HEK293 (cell line): ENCODE measurements at regions not wholly inside any gene's neighbourhood (a gene's known extent, or its start where the extent isn't known, plus 50 kb on each side); places are given as distances from the start of the nearest gene placed in this dataset.

Experiments
- CTCF ChIA-PET: fragments of 350-600 bp; formaldehyde crosslinking; extraction: SDS; loops from one replicate; lab custom pipeline; 2021; ENCODE audit warnings: antibody characterized with exemption; lab: Yijun Ruan, JAX
- POLR2A ChIA-PET: fragments of 300-600 bp; formaldehyde crosslinking; extraction: SDS; loops from one replicate; lab custom pipeline; 2020; ENCODE audit warnings: antibody characterized with exemption, inconsistent platforms; lab: Yijun Ruan, JAX
- H3K27ac ChIP-seq: fragments of 200-500 bp; sonication (Bioruptor generic); 2 replicates; pipeline ENCODE4 v1.5.1; 2014; ENCODE audit warnings: low read depth, low read length, control low read depth, inconsistent platforms; ENCODE audit errors: extremely low read depth
- H3K36me3 ChIP-seq, 2 experiments: fragments of 200-500 bp in 1 of 2; sonication (Bioruptor generic) in 1 of 2; 1 replicate in 1 of 2; 2 replicates in 1 of 2; pipeline ENCODE4 v1.5.1; 2014 to 2017; ENCODE audit warnings: inconsistent platforms in 2 of 2, low read length in 2 of 2; ENCODE audit not compliant: control insufficient read depth in 2 of 2, insufficient read depth in 1 of 2
- H3K4me1 ChIP-seq: fragments of 200-500 bp; sonication (Bioruptor generic); 2 replicates; pipeline ENCODE4 v1.5.1; 2014; ENCODE audit warnings: mild to moderate bottlenecking, low read length, inconsistent platforms; ENCODE audit not compliant: control insufficient read depth, insufficient read depth
- H3K4me3 ChIP-seq: 2 replicates; pipeline ENCODE4 v1.5.1; 2011; ENCODE audit warnings: low read depth, mild to moderate bottlenecking, control low read depth, low read length, moderate library complexity
- H3K9me3 ChIP-seq: fragments of 200-500 bp; sonication (Bioruptor generic); 2 replicates; pipeline ENCODE4 v1.5.1; 2014; ENCODE audit warnings: low read depth, low read length, inconsistent platforms; ENCODE audit not compliant: control insufficient read depth, insufficient read depth
- FEZF1 ChIP-seq: fragments of 450-650 bp; formaldehyde crosslinking; IDR thresholded peaks from 2 replicates; pipeline ENCODE4 v1.5.1; 2016; ENCODE audit warnings: missing biosample characterization, missing genetic modification characterization
- GLIS1 ChIP-seq: fragments of 450-650 bp; formaldehyde crosslinking; IDR thresholded peaks from 2 replicates; pipeline ENCODE4 v1.5.1; 2016; ENCODE audit warnings: missing biosample characterization, missing genetic modification characterization
- KLF9 ChIP-seq: fragments of 450-650 bp; formaldehyde crosslinking; IDR thresholded peaks from 2 replicates; pipeline ENCODE4 v1.5.1; 2016; ENCODE audit warnings: missing biosample characterization, missing genetic modification characterization, low read depth
- RBAK ChIP-seq: fragments of 450-650 bp; formaldehyde crosslinking; IDR thresholded peaks from 2 replicates; pipeline ENCODE4 v1.5.1; 2016; ENCODE audit warnings: missing biosample characterization, missing genetic modification characterization
- SP2 ChIP-seq: fragments of 450-650 bp; formaldehyde crosslinking; IDR thresholded peaks from 2 replicates; pipeline ENCODE4 v1.5.1; 2016; ENCODE audit warnings: missing biosample characterization, missing genetic modification characterization
- TCF7L2 ChIP-seq: IDR thresholded peaks from 2 replicates; pipeline ENCODE4 v1.6.1; 2011; ENCODE audit warnings: low read depth, mild to moderate bottlenecking, inconsistent platforms, low read length, moderate library complexity, borderline replicate concordance
- ZBTB21 ChIP-seq: fragments of 450-650 bp; formaldehyde crosslinking; IDR thresholded peaks from 2 replicates; pipeline ENCODE4 v1.5.1; 2017; ENCODE audit warnings: missing biosample characterization, missing genetic modification characterization
- ZIC2 ChIP-seq: fragments of 450-650 bp; formaldehyde crosslinking; IDR thresholded peaks from 2 replicates; pipeline ENCODE4 v1.5.1; 2016; ENCODE audit warnings: missing biosample characterization, missing genetic modification characterization
- ZNF112 ChIP-seq: fragments of 450-650 bp; formaldehyde crosslinking; IDR thresholded peaks from 2 replicates; pipeline ENCODE4 v1.5.0; 2017; ENCODE audit warnings: missing biosample characterization, missing genetic modification characterization
- ZNF138 ChIP-seq: fragments of 450-650 bp; formaldehyde crosslinking; IDR thresholded peaks from 2 replicates; pipeline ENCODE4 v1.5.1; 2016; ENCODE audit warnings: missing biosample characterization, missing genetic modification characterization, borderline replicate concordance
- ZNF211 ChIP-seq: fragments of 450-650 bp; formaldehyde crosslinking; IDR thresholded peaks from 2 replicates; pipeline ENCODE4 v1.5.1; 2016; ENCODE audit warnings: low read depth, missing biosample characterization, missing genetic modification characterization
- ZNF221 ChIP-seq: fragments of 450-650 bp; formaldehyde crosslinking; IDR thresholded peaks from 2 replicates; pipeline ENCODE4 v1.5.1; 2017; ENCODE audit warnings: missing biosample characterization, missing genetic modification characterization, borderline replicate concordance
- ZNF324 ChIP-seq: fragments of 450-650 bp; formaldehyde crosslinking; IDR thresholded peaks from 2 replicates; pipeline ENCODE4 v1.5.1; 2016; ENCODE audit warnings: missing biosample characterization, missing genetic modification characterization
- ZNF341 ChIP-seq: fragments of 450-650 bp; formaldehyde crosslinking; IDR thresholded peaks from 2 replicates; pipeline ENCODE4; 2016; ENCODE audit warnings: low read depth, missing biosample characterization, missing genetic modification characterization
- ZNF391 ChIP-seq: fragments of 450-650 bp; formaldehyde crosslinking; IDR thresholded peaks from 2 replicates; pipeline ENCODE4 v1.5.1; 2016; ENCODE audit warnings: low read depth, missing biosample characterization, missing genetic modification characterization, borderline replicate concordance
- ZNF501 ChIP-seq: fragments of 450-650 bp; formaldehyde crosslinking; IDR thresholded peaks from 2 replicates; pipeline ENCODE4 v1.5.1; 2016; ENCODE audit warnings: missing biosample characterization, missing genetic modification characterization
- ZNF521 ChIP-seq: fragments of 450-650 bp; formaldehyde crosslinking; IDR thresholded peaks from 2 replicates; pipeline ENCODE4 v1.5.1; 2017; ENCODE audit warnings: missing biosample characterization, mild to moderate bottlenecking, missing genetic modification characterization
- ZNF621 ChIP-seq: fragments of 450-650 bp; formaldehyde crosslinking; IDR thresholded peaks from 2 replicates; pipeline ENCODE4 v1.5.1; 2017; ENCODE audit warnings: missing biosample characterization, missing genetic modification characterization
- ZNF654 ChIP-seq: fragments of 450-650 bp; formaldehyde crosslinking; IDR thresholded peaks from 2 replicates; pipeline ENCODE4 v1.5.1; 2016; ENCODE audit warnings: low read depth, missing biosample characterization, missing genetic modification characterization
- ZNF670 ChIP-seq: fragments of 450-650 bp; formaldehyde crosslinking; IDR thresholded peaks from 2 replicates; pipeline ENCODE4 v1.5.1; 2016; ENCODE audit warnings: missing biosample characterization, missing genetic modification characterization, low read depth
- ZNF747 ChIP-seq: fragments of 450-650 bp; formaldehyde crosslinking; IDR thresholded peaks from 2 replicates; pipeline ENCODE4 v1.5.1; 2016; ENCODE audit warnings: missing biosample characterization, missing genetic modification characterization
- ZNF768 ChIP-seq: fragments of 450-650 bp; formaldehyde crosslinking; IDR thresholded peaks from 2 replicates; pipeline ENCODE4 v1.5.1; 2018; ENCODE audit warnings: missing biosample characterization, mild to moderate bottlenecking, missing genetic modification characterization
- ZNF843 ChIP-seq: fragments of 450-650 bp; formaldehyde crosslinking; IDR thresholded peaks from 2 replicates; pipeline ENCODE4 v1.5.1; 2016; ENCODE audit warnings: missing biosample characterization, missing genetic modification characterization
- TF ChIP-seq, protein P1 (sequence below): fragments of 450-650 bp; formaldehyde crosslinking; IDR thresholded peaks from 2 replicates; pipeline ENCODE4 v1.5.1; 2017; ENCODE audit warnings: missing biosample characterization, missing genetic modification characterization
- TF ChIP-seq, protein P2 (sequence below): fragments of 450-650 bp; formaldehyde crosslinking; IDR thresholded peaks from 2 replicates; pipeline ENCODE4 v1.5.1; 2016; ENCODE audit warnings: missing biosample characterization, missing genetic modification characterization, low read depth
- TF ChIP-seq, protein P3 (sequence below): fragments of 450-650 bp; formaldehyde crosslinking; IDR thresholded peaks from 2 replicates; pipeline ENCODE4 v1.5.1; 2016; ENCODE audit warnings: missing biosample characterization, missing genetic modification characterization

DNA sequence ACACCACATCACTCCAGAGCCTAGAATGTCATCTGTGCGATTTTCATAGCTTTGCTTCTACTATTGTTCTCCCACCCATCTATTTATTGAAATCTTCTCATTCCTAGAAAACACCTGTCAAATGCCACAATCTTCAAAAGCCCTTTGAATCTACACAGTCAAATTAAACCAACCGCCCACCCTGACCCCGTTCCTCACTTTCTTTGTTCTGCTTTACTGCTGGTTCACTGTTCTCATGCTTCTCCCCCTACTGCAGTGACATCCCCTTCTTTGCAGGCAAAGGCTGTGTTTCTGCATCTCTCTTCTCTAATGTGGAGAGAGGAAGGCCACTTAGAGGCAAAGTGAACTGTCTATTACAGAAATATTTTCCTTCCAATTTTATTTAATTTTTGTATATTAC, 152.4 kb upstream of the NEBL start:
- no peaks in the 10 kb centered on the region for H3K36me3 ChIP-seq
- no peak overlapping the region for H3K4me3 ChIP-seq
- ChIA-PET POLR2A (no interaction called here), CTCF (no interaction called here)
- H3K27ac ChIP-seq, result no peak overlapping the region
- H3K4me1 ChIP-seq, result no peaks in the 10 kb centered on the region
- TF ChIP-seq ZNF211 (tag by site-specific recombination) (no peak), RBAK (tag by site-specific recombination) (no peak), ZNF747 (tag by site-specific recombination) (no peak), ZNF621 (no peak), ZBTB21 (tag by site-specific recombination) (no peak), ZNF112 (no peak)
- TF ChIP-seq, protein P1, sequence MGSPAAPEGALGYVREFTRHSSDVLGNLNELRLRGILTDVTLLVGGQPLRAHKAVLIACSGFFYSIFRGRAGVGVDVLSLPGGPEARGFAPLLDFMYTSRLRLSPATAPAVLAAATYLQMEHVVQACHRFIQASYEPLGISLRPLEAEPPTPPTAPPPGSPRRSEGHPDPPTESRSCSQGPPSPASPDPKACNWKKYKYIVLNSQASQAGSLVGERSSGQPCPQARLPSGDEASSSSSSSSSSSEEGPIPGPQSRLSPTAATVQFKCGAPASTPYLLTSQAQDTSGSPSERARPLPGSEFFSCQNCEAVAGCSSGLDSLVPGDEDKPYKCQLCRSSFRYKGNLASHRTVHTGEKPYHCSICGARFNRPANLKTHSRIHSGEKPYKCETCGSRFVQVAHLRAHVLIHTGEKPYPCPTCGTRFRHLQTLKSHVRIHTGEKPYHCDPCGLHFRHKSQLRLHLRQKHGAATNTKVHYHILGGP, result no peak
- TF ChIP-seq, protein P2, sequence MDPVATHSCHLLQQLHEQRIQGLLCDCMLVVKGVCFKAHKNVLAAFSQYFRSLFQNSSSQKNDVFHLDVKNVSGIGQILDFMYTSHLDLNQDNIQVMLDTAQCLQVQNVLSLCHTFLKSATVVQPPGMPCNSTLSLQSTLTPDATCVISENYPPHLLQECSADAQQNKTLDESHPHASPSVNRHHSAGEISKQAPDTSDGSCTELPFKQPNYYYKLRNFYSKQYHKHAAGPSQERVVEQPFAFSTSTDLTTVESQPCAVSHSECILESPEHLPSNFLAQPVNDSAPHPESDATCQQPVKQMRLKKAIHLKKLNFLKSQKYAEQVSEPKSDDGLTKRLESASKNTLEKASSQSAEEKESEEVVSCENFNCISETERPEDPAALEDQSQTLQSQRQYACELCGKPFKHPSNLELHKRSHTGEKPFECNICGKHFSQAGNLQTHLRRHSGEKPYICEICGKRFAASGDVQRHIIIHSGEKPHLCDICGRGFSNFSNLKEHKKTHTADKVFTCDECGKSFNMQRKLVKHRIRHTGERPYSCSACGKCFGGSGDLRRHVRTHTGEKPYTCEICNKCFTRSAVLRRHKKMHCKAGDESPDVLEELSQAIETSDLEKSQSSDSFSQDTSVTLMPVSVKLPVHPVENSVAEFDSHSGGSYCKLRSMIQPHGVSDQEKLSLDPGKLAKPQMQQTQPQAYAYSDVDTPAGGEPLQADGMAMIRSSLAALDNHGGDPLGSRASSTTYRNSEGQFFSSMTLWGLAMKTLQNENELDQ, result no peak
- no peaks in the 10 kb centered on the region for H3K9me3 ChIP-seq

DNA sequence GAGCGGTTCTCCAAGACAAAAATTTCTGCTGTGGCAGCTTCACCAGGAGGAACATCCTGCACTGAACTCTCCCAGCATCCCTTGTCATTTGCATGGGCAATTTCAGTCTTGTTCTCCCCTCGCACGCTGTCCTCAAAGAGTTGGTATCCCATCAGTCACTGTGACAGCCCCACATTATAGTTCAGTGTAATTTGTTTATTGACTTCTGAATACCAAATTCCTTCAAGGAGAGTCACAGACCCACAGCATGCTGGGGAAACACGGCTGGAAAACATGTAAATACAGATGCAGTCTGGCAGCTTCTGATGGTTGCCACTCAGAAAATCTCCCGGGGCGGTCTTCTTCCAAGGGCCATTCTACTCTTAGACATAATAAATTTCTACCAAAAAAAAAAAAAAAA, 151.0 kb upstream of the NEBL start:
- H3K27ac ChIP-seq, result no peak overlapping the region
- TF ChIP-seq FEZF1 (tag by site-specific recombination), result no peak
- TF ChIP-seq ZNF843, result no peak
- no peaks in the 10 kb centered on the region for H3K36me3 ChIP-seq
- H3K9me3 ChIP-seq, result no peaks in the 10 kb centered on the region
- no peak overlapping the region for H3K4me3 ChIP-seq
- H3K4me1 ChIP-seq, result no peaks in the 10 kb centered on the region
- CTCF ChIA-PET, result no interaction called here
- POLR2A ChIA-PET, result no interaction called here

DNA sequence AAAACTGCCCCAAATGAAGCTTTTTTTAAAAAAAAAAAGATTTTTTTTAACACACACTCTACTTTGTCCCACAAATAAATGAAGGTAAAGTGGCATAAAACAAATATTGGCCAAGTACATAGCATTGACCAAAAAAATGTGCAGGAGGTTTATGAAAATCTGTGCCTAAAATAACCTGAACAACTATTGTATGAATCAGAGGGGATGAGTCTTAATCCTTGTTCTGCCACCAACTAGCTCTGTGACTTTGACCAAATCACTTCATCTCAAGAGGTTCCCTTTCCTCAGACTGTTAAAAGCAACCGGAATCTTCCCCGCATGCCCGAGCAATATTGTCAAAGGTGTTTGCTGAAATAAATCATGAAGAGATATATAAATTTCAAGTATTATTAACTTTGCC, 150.4 kb upstream of the NEBL start:
- Histone ChIP-seq H3K36me3 (no peaks in the 10 kb centered on the region), H3K4me3 (no peak overlapping the region), H3K4me1 (no peaks in the 10 kb centered on the region), H3K9me3 (no peaks in the 10 kb centered on the region), H3K27ac (no peak overlapping the region)
- TF ChIP-seq SP2 (tag by site-specific recombination), result no peak
- TF ChIP-seq ZNF654, result no peak
- no peak for TF ChIP-seq ZNF768
- TF ChIP-seq ZNF324 (tag by site-specific recombination), result no peak
- no peak for TF ChIP-seq ZNF221
- no peak for TF ChIP-seq ZIC2 (tag by site-specific recombination)
- no peak for TF ChIP-seq TCF7L2
- CTCF ChIA-PET, result no interaction called here
- POLR2A ChIA-PET, result no interaction called here

DNA sequence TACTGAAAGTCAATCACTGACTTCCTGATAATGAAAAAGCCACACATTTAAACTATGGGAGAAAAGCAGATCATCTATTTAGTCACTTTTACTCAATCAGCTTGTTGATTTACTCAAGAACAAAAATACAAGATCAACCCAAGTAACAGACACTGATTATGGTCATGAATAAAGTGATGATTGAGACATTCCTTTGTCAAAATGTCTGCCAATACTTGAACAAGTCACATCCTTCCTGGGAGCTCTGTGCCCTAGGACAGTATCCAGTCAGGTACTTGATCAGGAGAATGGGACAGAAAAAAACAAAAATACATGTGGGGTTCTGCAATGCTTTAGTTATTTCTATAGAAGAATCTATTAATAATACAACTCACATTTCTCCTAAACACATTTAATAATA, 150.0 kb upstream of the NEBL start:
- Histone ChIP-seq H3K4me1 (no peaks in the 10 kb centered on the region), H3K27ac (no peak overlapping the region), H3K9me3 (no peaks in the 10 kb centered on the region), H3K4me3 (no peak overlapping the region), H3K36me3 (no peaks in the 10 kb centered on the region)
- POLR2A ChIA-PET, result no interaction called here
- CTCF ChIA-PET, result no interaction called here
- TF ChIP-seq ZNF654 (no peak), GLIS1 (no peak), ZNF138 (tag by site-specific recombination) (no peak), ZNF521 (tag by site-specific recombination) (no peak), ZNF391 (tag by site-specific recombination) (no peak), ZNF112 (no peak), ZNF670 (tag by site-specific recombination) (no peak), ZNF341 (tag by site-specific recombination) (no peak), ZNF501 (no peak), KLF9 (tag by site-specific recombination) (no peak)
- TF ChIP-seq, protein P3, sequence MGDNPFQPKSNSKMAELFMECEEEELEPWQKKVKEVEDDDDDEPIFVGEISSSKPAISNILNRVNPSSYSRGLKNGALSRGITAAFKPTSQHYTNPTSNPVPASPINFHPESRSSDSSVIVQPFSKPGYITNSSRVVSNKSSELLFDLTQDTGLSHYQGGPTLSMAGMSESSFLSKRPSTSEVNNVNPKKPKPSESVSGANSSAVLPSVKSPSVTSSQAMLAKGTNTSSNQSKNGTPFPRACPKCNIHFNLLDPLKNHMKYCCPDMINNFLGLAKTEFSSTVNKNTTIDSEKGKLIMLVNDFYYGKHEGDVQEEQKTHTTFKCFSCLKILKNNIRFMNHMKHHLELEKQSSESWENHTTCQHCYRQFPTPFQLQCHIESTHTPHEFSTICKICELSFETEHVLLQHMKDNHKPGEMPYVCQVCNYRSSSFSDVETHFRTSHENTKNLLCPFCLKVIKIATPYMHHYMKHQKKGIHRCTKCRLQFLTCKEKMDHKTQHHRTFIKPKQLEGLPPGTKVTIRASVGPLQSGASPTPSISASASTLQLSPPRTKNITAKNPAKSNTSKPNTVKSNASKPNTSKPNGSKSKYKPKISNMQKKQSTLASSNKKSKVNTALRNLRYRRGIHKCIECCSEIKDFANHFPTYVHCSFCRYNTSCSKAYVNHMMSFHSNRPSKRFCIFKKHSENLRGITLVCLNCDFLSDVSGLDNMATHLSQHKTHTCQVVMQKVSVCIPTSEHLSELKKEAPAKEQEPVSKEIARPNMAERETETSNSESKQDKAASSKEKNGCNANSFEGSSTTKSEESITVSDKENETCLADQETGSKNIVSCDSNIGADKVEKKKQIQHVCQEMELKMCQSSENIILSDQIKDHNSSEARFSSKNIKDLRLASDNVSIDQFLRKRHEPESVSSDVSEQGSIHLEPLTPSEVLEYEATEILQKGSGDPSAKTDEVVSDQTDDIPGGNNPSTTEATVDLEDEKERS (tag by site-specific recombination), result no peak
